Uterus (tissue), 2 donors: ENCODE measurements at regions not wholly inside any gene's neighbourhood (a gene's known extent, or its start where the extent isn't known, plus 50 kb on each side); places are given as distances from the start of the nearest gene placed in this dataset.

ENCODE experiments used
- CTCF ChIP-seq, 4 experiments: fragments of 200-600 bp in 2 of 4; fragments of 450-650 bp in 2 of 4; sonication (generic) in 2 of 4; IDR thresholded peaks; one replicate each; pipeline ENCODE4 v1.5.1; 2016 to 2019; ENCODE audit warnings: antibody characterized with exemption in 4 of 4, mild to moderate bottlenecking in 2 of 4, moderate library complexity in 1 of 4
- POLR2A ChIP-seq, 2 donors: fragments of 450-650 bp; IDR thresholded peaks; one replicate each; pipeline ENCODE4 v1.6.1; 2016; ENCODE audit warnings: antibody characterized with exemption in 2 of 2, mild to moderate bottlenecking in 1 of 2, moderate library complexity in 1 of 2

- TF ChIP-seq POLR2A (IDR thresholded peaks at IDR 0.05), result no peak
- no peak for TF ChIP-seq CTCF (IDR thresholded peaks at IDR 0.05)
These were observed 82.8 kb upstream of the ZNF217 start for GRCh38 chr20:53676519-53676822.
